HL-60 (cell line): ENCODE measurements at regions not wholly inside any gene's neighbourhood (a gene's known extent, or its start where the extent isn't known, plus 50 kb on each side); places are given as distances from the start of the nearest gene placed in this dataset.

Experiments used
- DNase-seq, 2 experiments: peaks; one replicate each; pipeline ENCODE4 v3.0.0-alpha.2; 2010 to 2020; ENCODE audit warnings: low read depth in 1 of 2, low spot score in 1 of 2
- H3K27ac ChIP-seq: fragments of 250-450 bp; sonication (Bioruptor Pico); replicated peaks from 2 replicates; pipeline ENCODE4 v1.5.1; 2020; ENCODE audit warnings: mild to moderate bottlenecking, moderate library complexity
- H3K27me3 ChIP-seq: fragments of 250-450 bp; sonication (Bioruptor Pico); 2 replicates; pipeline ENCODE4 v1.5.1; 2021; ENCODE audit warnings: mild to moderate bottlenecking, moderate library complexity; ENCODE audit not compliant: insufficient read depth, poor library complexity, severe bottlenecking
- H3K4me3 ChIP-seq: replicated peaks from 2 replicates; pipeline ENCODE4 v1.5.1; 2011; ENCODE audit warnings: mild to moderate bottlenecking, control low read depth, low read length; ENCODE audit not compliant: insufficient read depth
- GABPA ChIP-seq: IDR thresholded peaks from 2 replicates; pipeline ENCODE4 v1.6.1; 2012; ENCODE audit warnings: low read depth
- POLR2AphosphoS5 ChIP-seq: IDR thresholded peaks from 2 replicates; pipeline ENCODE4 v1.6.1; 2012; ENCODE audit warnings: low read depth
- SPI1 ChIP-seq: IDR thresholded peaks from 2 replicates; pipeline ENCODE4 v1.6.1; 2012; ENCODE audit warnings: low read depth, mild to moderate bottlenecking, borderline replicate concordance
- TF ChIP-seq, protein P1 (sequence below): IDR thresholded peaks from one replicate; pipeline ENCODE4 v1.5.1; 2011; ENCODE audit warnings: low read length, control low read depth, inconsistent platforms; ENCODE audit not compliant: insufficient read depth
- TF ChIP-seq, protein P2 (sequence below): IDR thresholded peaks from 2 replicates; pipeline ENCODE4 v1.6.1; 2012; ENCODE audit warnings: low read depth; ENCODE audit not compliant: insufficient replicate concordance

DNA sequence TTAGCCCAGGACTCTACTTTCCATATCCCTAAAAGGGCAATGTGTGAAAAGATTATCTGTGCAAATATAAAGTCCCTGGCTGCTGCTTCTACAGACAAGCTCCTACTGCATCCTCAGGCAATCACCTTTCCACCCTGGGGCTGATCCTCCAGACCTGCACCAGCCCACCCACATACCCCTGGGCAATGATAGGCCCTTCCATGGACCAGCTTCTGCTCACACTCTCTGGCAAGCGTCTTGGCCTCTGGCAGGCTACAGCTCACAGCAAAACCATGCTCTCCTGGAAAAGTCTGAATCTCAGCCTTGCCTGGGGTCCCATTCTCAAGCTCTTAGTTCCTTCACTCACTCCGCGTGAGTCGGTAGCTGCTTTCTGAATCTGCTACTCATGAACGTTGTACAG is 69.5 kb downstream of the IGLL5 start:
- DNase-seq: no peak
- no peak overlapping the region for H3K4me3 ChIP-seq
- H3K27ac ChIP-seq: no peak overlapping the region
- H3K27me3 ChIP-seq: peaks cover 9% of the 10 kb centered on the region
- TF ChIP-seq SPI1: no peak

DNA sequence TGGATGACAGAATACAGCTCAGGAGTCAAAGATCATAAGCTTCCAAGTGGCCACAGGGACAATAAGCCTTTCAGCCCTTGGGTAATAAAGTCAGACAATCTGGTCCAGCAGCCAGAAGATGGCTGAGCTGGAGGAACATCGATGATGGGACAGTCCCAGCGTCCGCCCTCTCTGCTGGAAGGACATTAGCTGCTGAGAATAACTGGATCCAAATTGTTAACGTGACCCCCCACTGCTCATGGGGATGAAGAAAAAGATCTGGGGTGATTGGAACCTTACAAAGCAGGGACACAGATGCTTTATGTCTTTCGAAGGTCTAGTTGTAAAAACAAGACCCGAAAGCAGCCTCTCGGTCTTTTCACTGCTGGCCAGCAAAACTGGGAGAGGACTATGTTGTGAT is 71.0 kb downstream of the IGLL5 start:
- TF ChIP-seq, protein P1, sequence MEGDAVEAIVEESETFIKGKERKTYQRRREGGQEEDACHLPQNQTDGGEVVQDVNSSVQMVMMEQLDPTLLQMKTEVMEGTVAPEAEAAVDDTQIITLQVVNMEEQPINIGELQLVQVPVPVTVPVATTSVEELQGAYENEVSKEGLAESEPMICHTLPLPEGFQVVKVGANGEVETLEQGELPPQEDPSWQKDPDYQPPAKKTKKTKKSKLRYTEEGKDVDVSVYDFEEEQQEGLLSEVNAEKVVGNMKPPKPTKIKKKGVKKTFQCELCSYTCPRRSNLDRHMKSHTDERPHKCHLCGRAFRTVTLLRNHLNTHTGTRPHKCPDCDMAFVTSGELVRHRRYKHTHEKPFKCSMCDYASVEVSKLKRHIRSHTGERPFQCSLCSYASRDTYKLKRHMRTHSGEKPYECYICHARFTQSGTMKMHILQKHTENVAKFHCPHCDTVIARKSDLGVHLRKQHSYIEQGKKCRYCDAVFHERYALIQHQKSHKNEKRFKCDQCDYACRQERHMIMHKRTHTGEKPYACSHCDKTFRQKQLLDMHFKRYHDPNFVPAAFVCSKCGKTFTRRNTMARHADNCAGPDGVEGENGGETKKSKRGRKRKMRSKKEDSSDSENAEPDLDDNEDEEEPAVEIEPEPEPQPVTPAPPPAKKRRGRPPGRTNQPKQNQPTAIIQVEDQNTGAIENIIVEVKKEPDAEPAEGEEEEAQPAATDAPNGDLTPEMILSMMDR: no peak
- TF ChIP-seq POLR2AphosphoS5 (no peak), GABPA (no peak), SPI1 (no peak)
- TF ChIP-seq, protein P2, sequence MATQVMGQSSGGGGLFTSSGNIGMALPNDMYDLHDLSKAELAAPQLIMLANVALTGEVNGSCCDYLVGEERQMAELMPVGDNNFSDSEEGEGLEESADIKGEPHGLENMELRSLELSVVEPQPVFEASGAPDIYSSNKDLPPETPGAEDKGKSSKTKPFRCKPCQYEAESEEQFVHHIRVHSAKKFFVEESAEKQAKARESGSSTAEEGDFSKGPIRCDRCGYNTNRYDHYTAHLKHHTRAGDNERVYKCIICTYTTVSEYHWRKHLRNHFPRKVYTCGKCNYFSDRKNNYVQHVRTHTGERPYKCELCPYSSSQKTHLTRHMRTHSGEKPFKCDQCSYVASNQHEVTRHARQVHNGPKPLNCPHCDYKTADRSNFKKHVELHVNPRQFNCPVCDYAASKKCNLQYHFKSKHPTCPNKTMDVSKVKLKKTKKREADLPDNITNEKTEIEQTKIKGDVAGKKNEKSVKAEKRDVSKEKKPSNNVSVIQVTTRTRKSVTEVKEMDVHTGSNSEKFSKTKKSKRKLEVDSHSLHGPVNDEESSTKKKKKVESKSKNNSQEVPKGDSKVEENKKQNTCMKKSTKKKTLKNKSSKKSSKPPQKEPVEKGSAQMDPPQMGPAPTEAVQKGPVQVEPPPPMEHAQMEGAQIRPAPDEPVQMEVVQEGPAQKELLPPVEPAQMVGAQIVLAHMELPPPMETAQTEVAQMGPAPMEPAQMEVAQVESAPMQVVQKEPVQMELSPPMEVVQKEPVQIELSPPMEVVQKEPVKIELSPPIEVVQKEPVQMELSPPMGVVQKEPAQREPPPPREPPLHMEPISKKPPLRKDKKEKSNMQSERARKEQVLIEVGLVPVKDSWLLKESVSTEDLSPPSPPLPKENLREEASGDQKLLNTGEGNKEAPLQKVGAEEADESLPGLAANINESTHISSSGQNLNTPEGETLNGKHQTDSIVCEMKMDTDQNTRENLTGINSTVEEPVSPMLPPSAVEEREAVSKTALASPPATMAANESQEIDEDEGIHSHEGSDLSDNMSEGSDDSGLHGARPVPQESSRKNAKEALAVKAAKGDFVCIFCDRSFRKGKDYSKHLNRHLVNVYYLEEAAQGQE: no peak
- no peak overlapping the region for H3K4me3 ChIP-seq
- DNase-seq: no peak
- no peak overlapping the region for H3K27ac ChIP-seq
- peaks cover 9% of the 10 kb centered on the region for H3K27me3 ChIP-seq

DNA sequence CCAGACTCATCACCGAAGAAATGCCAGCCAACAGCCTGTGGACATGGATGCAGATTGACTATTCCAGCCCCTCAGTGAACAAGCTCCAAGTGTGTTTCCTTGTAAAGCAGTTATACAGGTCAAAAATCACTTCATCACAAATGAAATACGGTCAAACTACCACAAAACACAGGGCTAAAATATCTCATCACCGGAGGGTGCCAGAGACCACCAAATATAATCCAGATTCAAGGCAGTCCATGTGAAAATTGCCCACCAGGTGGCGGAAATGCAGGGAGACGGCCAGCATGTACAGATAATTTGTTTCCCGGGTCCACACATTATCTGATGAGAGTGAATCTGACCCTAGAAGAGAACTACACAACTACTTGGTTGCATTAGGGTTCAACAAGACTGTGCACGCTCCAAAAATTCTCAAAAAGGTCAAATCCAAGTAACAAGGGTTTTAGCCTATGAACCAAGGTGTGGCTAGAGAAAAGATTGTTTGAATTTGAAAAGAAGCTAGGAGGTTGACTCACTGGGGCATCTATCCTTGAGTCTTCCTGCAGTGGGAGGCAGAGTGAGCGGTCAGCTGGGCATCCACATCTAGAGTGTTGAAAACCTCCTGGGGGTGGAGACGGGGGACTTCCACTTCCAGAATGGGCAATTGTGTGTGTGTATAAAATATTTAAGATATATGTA is 71.7 kb downstream of the IGLL5 start:
- peak in 1 of 2 experiments; percentile 63 for DNase-seq
- Histone ChIP-seq H3K27me3 (peaks cover 2% of the 10 kb centered on the region), H3K4me3 (no peak overlapping the region), H3K27ac (no peak overlapping the region)
- TF ChIP-seq, protein P1: peak; percentile 91
- no peak for TF ChIP-seq GABPA

DNA sequence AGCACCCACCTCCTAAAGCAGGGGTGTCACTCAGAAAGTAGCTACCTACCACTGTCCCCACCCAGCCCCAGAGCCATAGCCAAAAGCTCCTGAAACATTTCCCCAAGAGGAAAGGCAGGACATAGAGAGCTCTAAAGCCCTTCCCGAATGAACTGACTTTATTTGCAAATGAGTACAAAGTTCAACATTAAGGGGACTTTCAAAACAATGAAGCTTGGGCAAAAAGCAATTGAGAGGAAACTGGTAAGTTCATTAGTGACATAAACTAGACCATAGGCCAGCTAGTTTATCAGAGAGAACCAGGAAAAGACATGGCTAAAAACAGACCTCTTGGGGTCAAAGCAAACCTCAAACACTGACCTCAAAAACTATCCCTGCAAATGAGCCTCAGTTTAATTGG is 72.7 kb downstream of the IGLL5 start:
- H3K27me3 ChIP-seq: no peaks in the 10 kb centered on the region
- DNase-seq: no peak
- no peak overlapping the region for H3K27ac ChIP-seq
- no peak overlapping the region for H3K4me3 ChIP-seq
- TF ChIP-seq, protein P1: no peak
- TF ChIP-seq, protein P2: no peak
- TF ChIP-seq SPI1: no peak
- no peak for TF ChIP-seq GABPA
- no peak for TF ChIP-seq POLR2AphosphoS5
